K562 (cell line): ENCODE measurements at regions not wholly inside any gene's neighbourhood (a gene's known extent, or its start where the extent isn't known, plus 50 kb on each side); places are given as distances from the start of the nearest gene placed in this dataset.

Source experiments
- ATAC-seq: fragments of 200-7000 bp; cut with Tn5 transposase; 3 replicates; pipeline ENCODE4 v1.9.1; 2020; ENCODE audit warnings: moderate library complexity
- BruUV-seq: library from RNA; stranded (reverse); fragments of 400-500 nt; replicated peaks from 2 replicates; lab custom pipeline; 2021; lab: Mats Ljungman, UMichigan
- CTCF ChIA-PET: fragments of 300-600 bp; formaldehyde crosslinking; extraction: SDS; loops from one replicate; lab custom pipeline; 2021; ENCODE audit warnings: low intra/inter-chr PET ratio; lab: Yijun Ruan, JAX
- POLR2A ChIA-PET: fragments of 300-600, 350-650 bp; sonication (Branson Sonifier 250); formaldehyde crosslinking; extraction: SDS; loops from one replicate; lab custom pipeline; 2021; ENCODE audit warnings: antibody characterized with exemption, inconsistent platforms; lab: Yijun Ruan, JAX
- DNase-seq, 4 experiments: peaks; one replicate each; pipeline versions ENCODE4 v3.0.0 to v3.0.0-alpha.2; 2011 to 2018; ENCODE audit warnings: low spot score in 3 of 4, mixed read lengths in 3 of 4; ENCODE audit errors: extremely low read depth in 1 of 4
- FAIRE-seq: peaks from 2 replicates; lab custom pipeline; 2011; peaks lifted over from hg19 to GRCh38; lab: Jason Lieb, UNC
- H2AFZ ChIP-seq: 2 replicates; pipeline ENCODE4 v1.6.0; 2011; ENCODE audit warnings: low read depth, low read length, control low read depth, inconsistent platforms
- H3K27ac ChIP-seq: fragments of 200-600 bp; 3 replicates; pipeline ENCODE4 v1.8.0; 2011; ENCODE audit warnings: low read depth, mild to moderate bottlenecking, control low read depth, inconsistent platforms, low read length, moderate library complexity, mixed read lengths; ENCODE audit errors: extremely low read depth
- H3K27me3 ChIP-seq, 2 experiments: fragments of 300-600 bp in 1 of 2; 2 replicates in 1 of 2; 3 replicates in 1 of 2; pipeline versions ENCODE4 v1.6.0 to v1.8.0; 2011; ENCODE audit warnings: inconsistent platforms in 2 of 2, low read length in 2 of 2, mild to moderate bottlenecking in 1 of 2, mixed read lengths in 1 of 2, moderate library complexity in 1 of 2; ENCODE audit not compliant: control insufficient read depth in 2 of 2, insufficient read depth in 2 of 2
- H3K36me3 ChIP-seq: fragments of 300-600 bp; 3 replicates; pipeline ENCODE4 v1.8.0; 2011; ENCODE audit warnings: mild to moderate bottlenecking, low read length, inconsistent platforms; ENCODE audit not compliant: control insufficient read depth, insufficient read depth
- H3K4me1 ChIP-seq, 2 experiments: fragments of 200-600 bp in 1 of 2; replicated peaks in 1 of 2; 2 replicates in 1 of 2; 3 replicates in 1 of 2; pipeline versions ENCODE4 v1.5.1 to v1.8.0; 2011; ENCODE audit warnings: inconsistent platforms in 2 of 2, low read length in 2 of 2, mild to moderate bottlenecking in 1 of 2, mixed read lengths in 1 of 2, moderate library complexity in 1 of 2; ENCODE audit not compliant: control insufficient read depth in 2 of 2, insufficient read depth in 2 of 2
- H3K4me2 ChIP-seq: 2 replicates; pipeline ENCODE4 v1.6.1; 2011; ENCODE audit warnings: low read length, control low read depth, inconsistent platforms, mixed read lengths; ENCODE audit not compliant: insufficient read depth
- H3K4me3 ChIP-seq: fragments of 200-600 bp; sonication (generic), shearing (Covaris generic); 2 replicates; pipeline ENCODE4 v1.5.1; 2016; ENCODE audit warnings: control low read depth, inconsistent platforms
- H3K79me2 ChIP-seq: fragments of 200-600 bp; 3 replicates; pipeline ENCODE4 v1.8.0; 2011; ENCODE audit warnings: low read length, inconsistent platforms; ENCODE audit not compliant: control insufficient read depth, insufficient read depth
- H3K9ac ChIP-seq, 2 experiments: 2 replicates each; pipeline versions ENCODE4 v1.6.0 to v1.6.1; 2011; ENCODE audit warnings: low read depth in 2 of 2, low read length in 2 of 2, control low read depth in 1 of 2, inconsistent platforms in 1 of 2, mild to moderate bottlenecking in 1 of 2, mixed read lengths in 1 of 2; ENCODE audit not compliant: insufficient read depth in 1 of 2
- H3K9me1 ChIP-seq: one replicate; pipeline ENCODE4 v1.6.0; 2011; ENCODE audit warnings: inconsistent platforms, mild to moderate bottlenecking, low read length, moderate library complexity; ENCODE audit not compliant: control insufficient read depth, insufficient read depth
- H3K9me3 ChIP-seq: replicated peaks from 2 replicates; pipeline ENCODE4 v1.5.1; 2011; ENCODE audit warnings: low read depth, low read length, inconsistent platforms; ENCODE audit not compliant: control insufficient read depth, insufficient read depth
- H4K20me1 ChIP-seq: replicated peaks from 2 replicates; pipeline ENCODE4 v1.6.1; 2011; ENCODE audit warnings: low read length, inconsistent platforms, mixed read lengths; ENCODE audit not compliant: control insufficient read depth, insufficient read depth
- KHSRP ChIP-seq: fragments of 450-650 bp; IDR thresholded peaks from 2 replicates; pipeline ENCODE4 v1.6.1; 2017
- LCOR ChIP-seq: sonication (generic); formaldehyde crosslinking; IDR thresholded peaks from 2 replicates; pipeline ENCODE4 v1.8.0; 2022; ENCODE audit warnings: mild to moderate bottlenecking, missing genetic modification reagents
- REST ChIP-seq, 2 experiments: fragments of 450-650 bp; formaldehyde crosslinking in 1 of 2; IDR thresholded peaks; 2 replicates each; pipeline versions ENCODE4 v1.4.0 to v1.6.1; 2014 to 2020; ENCODE audit warnings: mild to moderate bottlenecking in 2 of 2, borderline replicate concordance in 1 of 2, low read depth in 1 of 2
- TCF7L2 ChIP-seq: fragments of 150-350 bp; IDR thresholded peaks from 2 replicates; pipeline ENCODE4 v1.6.1; 2016; ENCODE audit warnings: low read depth, mild to moderate bottlenecking, low read length, moderate library complexity
- ZNF3 ChIP-seq: fragments of 250-450 bp; sonication (Bioruptor Pico); IDR thresholded peaks from 2 replicates; pipeline ENCODE4 v1.5.0; 2021; ENCODE audit warnings: mild to moderate bottlenecking, moderate library complexity
- ZNF318 ChIP-seq, 2 experiments: fragments of 450-650 bp; IDR thresholded peaks; 2 replicates each; pipeline ENCODE4 v1.6.1; 2016; ENCODE audit warnings: mild to moderate bottlenecking in 2 of 2, borderline replicate concordance in 1 of 2, low read depth in 1 of 2, moderate library complexity in 1 of 2
- ZSCAN32 ChIP-seq: fragments of 450-650 bp; formaldehyde crosslinking; IDR thresholded peaks from 2 replicates; pipeline ENCODE4 v1.4.0; 2020; ENCODE audit warnings: mild to moderate bottlenecking, moderate library complexity
- in situ Hi-C: fragments of 300-500 bp; cut with MboI; formaldehyde crosslinking; loops from 4 replicates; pipeline ENCODE4 v1.15.0; 2018; ENCODE audit warnings: inconsistent platforms, mixed read lengths
- intact Hi-C: fragments of 100-400 bp; cut with micrococcal nuclease; formaldehyde crosslinking; loops from 2 replicates; pipeline ENCODE4 v1.14.2; 2022

- no peaks in the 10 kb centered on the region for H3K36me3 ChIP-seq
- no peaks in the 10 kb centered on the region for H3K27me3 ChIP-seq
- no peak for DNase-seq
- no peak for FAIRE-seq
- intact Hi-C loops (no loop called here), in situ Hi-C loops (no loop called here)
- peaks cover 2% of the 10 kb centered on the region; the same call in 1 of the 2 replicates for H3K9me3 ChIP-seq
- no peak overlapping the region for H3K27ac ChIP-seq
- BruUV-seq = no TSS peak
- H3K79me2 ChIP-seq = no peaks in the 10 kb centered on the region
- ChIA-PET POLR2A (no interaction called here), CTCF (no interaction called here)
- H3K9ac ChIP-seq = no peak overlapping the region
- H3K9me1 ChIP-seq = no peaks in the 10 kb centered on the region
- no peaks in the 10 kb centered on the region for H4K20me1 ChIP-seq
- no peak overlapping the region for H2AFZ ChIP-seq
- no peak for ATAC-seq
- H3K4me1 ChIP-seq = no peaks in the 10 kb centered on the region
- no peak overlapping the region for H3K4me3 ChIP-seq
- no peak overlapping the region for H3K4me2 ChIP-seq
- no peak for TF ChIP-seq ZNF318 (IDR thresholded peaks at IDR 0.05; ENCODE audit: borderline replicate concordance in 1 of 2, low read depth in 1 of 2)
- TF ChIP-seq ZSCAN32 = no peak
- TF ChIP-seq TCF7L2 = no peak
- TF ChIP-seq ZNF3 (CRISPR knock-in tag) = no peak
- TF ChIP-seq REST (IDR thresholded peaks at IDR 0.05; ENCODE audit: borderline replicate concordance) = no peak
- TF ChIP-seq REST (CRISPR knock-in tag; IDR thresholded peaks at IDR 0.05; ENCODE audit: low read depth) = no peak
- TF ChIP-seq KHSRP = no peak
- no peak for TF ChIP-seq LCOR (CRISPR knock-in tag)
Observed at GRCh38 chr7:46494028-46494427, 573.0 kb upstream of the IGFBP3 start.
